IMR-90 (cell line): ENCODE measurements at regions not wholly inside any gene's neighbourhood (a gene's known extent, or its start where the extent isn't known, plus 50 kb on each side); places are given as distances from the start of the nearest gene placed in this dataset.

Source experiments
- ATAC-seq: fragments of 200-7000 bp; cut with Tn5 transposase; 2 replicates; pipeline ENCODE4 v1.9.1; 2020; ENCODE audit warnings: low read depth, mild to moderate bottlenecking, moderate library complexity
- BruUV-seq: library from RNA; stranded (reverse); fragments of 400-500 nt; replicated peaks from 2 replicates; lab custom pipeline; 2021; lab: Mats Ljungman, UMichigan
- CTCF ChIA-PET: fragments of 300-600 bp; formaldehyde crosslinking; extraction: SDS; loops from one replicate; lab custom pipeline; 2021; ENCODE audit warnings: antibody characterized with exemption; lab: Yijun Ruan, JAX
- POLR2A ChIA-PET: fragments of 300-600 bp; sonication (Branson Sonifier 250); formaldehyde crosslinking; loops from one replicate; lab custom pipeline; 2022; ENCODE audit warnings: antibody characterized with exemption; ENCODE audit not compliant: unreplicated experiment; lab: Charles Lee
- DNase-seq: peaks from one replicate; pipeline ENCODE4 v3.0.0; 2013
- H2AFZ ChIP-seq: replicated peaks from 2 replicates; pipeline ENCODE3; 2013; ENCODE audit warnings: low read length, mild to moderate bottlenecking; ENCODE audit not compliant: poor library complexity
- H2AK5ac ChIP-seq: 2 replicates; pipeline ENCODE4 v1.6.1; 2013; ENCODE audit warnings: low read depth, low read length, inconsistent platforms
- H2AK9ac ChIP-seq: replicated peaks from 2 replicates; pipeline ENCODE3; 2013; ENCODE audit warnings: mild to moderate bottlenecking, low read depth, low read length, moderate library complexity; ENCODE audit not compliant: poor library complexity
- H2BK120ac ChIP-seq: 2 replicates; pipeline ENCODE4 v1.6.1; 2013; ENCODE audit warnings: low read depth, low read length, inconsistent platforms
- H2BK15ac ChIP-seq: 3 replicates; pipeline ENCODE4 v1.6.1; 2013; ENCODE audit warnings: low read depth, low read length, inconsistent platforms
- H2BK20ac ChIP-seq: 2 replicates; pipeline ENCODE4 v1.6.1; 2013; ENCODE audit warnings: low read depth, mild to moderate bottlenecking, inconsistent platforms, low read length, moderate library complexity
- H2BK5ac ChIP-seq: 2 replicates; pipeline ENCODE4 v1.6.1; 2013; ENCODE audit warnings: mild to moderate bottlenecking, low read depth, low read length, inconsistent platforms; ENCODE audit not compliant: poor library complexity, severe bottlenecking
- H3K14ac ChIP-seq: replicated peaks from 2 replicates; pipeline ENCODE4 v1.6.1; 2013; ENCODE audit warnings: low read depth, low read length, inconsistent platforms
- H3K18ac ChIP-seq: 2 replicates; pipeline ENCODE4 v1.6.1; 2013; ENCODE audit warnings: low read depth, low read length, control low read depth
- H3K23ac ChIP-seq: 2 replicates; pipeline ENCODE4 v1.6.1; 2013; ENCODE audit warnings: low read depth, low read length, inconsistent platforms
- H3K27ac ChIP-seq: 2 replicates; pipeline ENCODE4 v1.5.1; 2013; ENCODE audit warnings: mild to moderate bottlenecking, control low read depth, low read length; ENCODE audit not compliant: insufficient read depth
- H3K27me3 ChIP-seq: 2 replicates; pipeline ENCODE4 v1.6.1; 2013; ENCODE audit warnings: low read length; ENCODE audit not compliant: control insufficient read depth, insufficient read depth
- H3K36me3 ChIP-seq: 2 replicates; pipeline ENCODE4 v1.6.1; 2013; ENCODE audit warnings: low read length, mixed read lengths; ENCODE audit not compliant: control insufficient read depth, insufficient read depth
- H3K4ac ChIP-seq: 2 replicates; pipeline ENCODE4 v1.6.1; 2013; ENCODE audit warnings: low read depth, low read length, inconsistent platforms
- H3K4me1 ChIP-seq: 2 replicates; pipeline ENCODE4 v1.6.1; 2013; ENCODE audit warnings: low read length, mixed read lengths; ENCODE audit not compliant: control insufficient read depth, insufficient read depth
- H3K4me2 ChIP-seq: 2 replicates; pipeline ENCODE4 v1.6.1; 2013; ENCODE audit warnings: low read depth, mild to moderate bottlenecking, control low read depth, low read length, moderate library complexity
- H3K4me3 ChIP-seq: 2 replicates; pipeline ENCODE4 v1.5.1; 2013; ENCODE audit warnings: low read depth, mild to moderate bottlenecking, control low read depth, low read length, moderate library complexity; ENCODE audit not compliant: insufficient read depth
- H3K56ac ChIP-seq: 2 replicates; pipeline ENCODE4 v1.6.1; 2013; ENCODE audit warnings: low read length, inconsistent platforms; ENCODE audit not compliant: insufficient read depth; ENCODE audit errors: extremely low read depth
- H3K79me1 ChIP-seq, 2 experiments: 2 replicates each; pipeline ENCODE4 v1.6.1; 2013; ENCODE audit warnings: low read length in 2 of 2, inconsistent platforms in 1 of 2, low read depth in 1 of 2
- H3K9ac ChIP-seq: 2 replicates; pipeline ENCODE4 v1.6.1; 2013; ENCODE audit warnings: low read depth, low read length, control low read depth
- H3K9me1 ChIP-seq: 2 replicates; pipeline ENCODE4 v1.6.1; 2013; ENCODE audit warnings: low read length, inconsistent platforms; ENCODE audit not compliant: insufficient read depth
- H3K9me3 ChIP-seq: 2 replicates; pipeline ENCODE4 v1.6.1; 2013; ENCODE audit warnings: low read length; ENCODE audit not compliant: control insufficient read depth, insufficient read depth
- H4K20me1 ChIP-seq: 2 replicates; pipeline ENCODE4 v1.6.1; 2013; ENCODE audit warnings: low read length, inconsistent platforms; ENCODE audit not compliant: insufficient read depth
- H4K5ac ChIP-seq: 2 replicates; pipeline ENCODE4 v1.6.1; 2013; ENCODE audit warnings: mild to moderate bottlenecking, low read depth, low read length, control low read depth
- H4K8ac ChIP-seq, 2 experiments: 2 replicates each; pipeline ENCODE4 v1.6.1; 2013; ENCODE audit warnings: low read depth in 2 of 2, low read length in 2 of 2, control low read depth in 1 of 2, inconsistent platforms in 1 of 2
- H4K91ac ChIP-seq: 2 replicates; pipeline ENCODE4 v1.6.1; 2013; ENCODE audit warnings: low read depth, low read length, inconsistent platforms; ENCODE audit not compliant: insufficient read depth
- BHLHE40 ChIP-seq: fragments of 150-350 bp; IDR thresholded peaks from 2 replicates; pipeline ENCODE4 v1.6.1; 2016; ENCODE audit warnings: mild to moderate bottlenecking, low read depth, low read length
- CEBPB ChIP-seq: IDR thresholded peaks from 2 replicates; pipeline ENCODE4 v1.6.1; 2012; ENCODE audit warnings: low read depth, low read length, improper control_type of control experiment
- CHD1 ChIP-seq: IDR thresholded peaks from 2 replicates; pipeline ENCODE4 v1.6.1; 2012; ENCODE audit warnings: low read depth, low read length, improper control_type of control experiment
- FOS ChIP-seq: fragments of 150-350 bp; IDR thresholded peaks from 2 replicates; pipeline ENCODE4 v1.6.1; 2016; ENCODE audit warnings: low read depth, low read length
- MAFK ChIP-seq: IDR thresholded peaks from 2 replicates; pipeline ENCODE4 v1.6.1; 2012; ENCODE audit warnings: low read depth, low read length, improper control_type of control experiment
- MAZ ChIP-seq: IDR thresholded peaks from 2 replicates; pipeline ENCODE4 v1.6.1; 2012; ENCODE audit warnings: low read depth, mild to moderate bottlenecking, low read length, improper control_type of control experiment, moderate library complexity, borderline replicate concordance
- MXI1 ChIP-seq: IDR thresholded peaks from 2 replicates; pipeline ENCODE4 v1.6.1; 2012; ENCODE audit warnings: low read depth, mild to moderate bottlenecking, low read length, moderate library complexity, borderline replicate concordance
- NFE2L2 ChIP-seq: fragments of 150-350 bp; IDR thresholded peaks from 2 replicates; pipeline ENCODE4 v1.6.1; 2016; ENCODE audit warnings: low read depth, mild to moderate bottlenecking, low read length
- POLR2A ChIP-seq: IDR thresholded peaks from 2 replicates; pipeline ENCODE4 v1.6.1; 2012; ENCODE audit warnings: mild to moderate bottlenecking, low read depth, low read length
- RAD21 ChIP-seq: IDR thresholded peaks from 2 replicates; pipeline ENCODE4 v1.6.1; 2012; ENCODE audit warnings: low read length, improper control_type of control experiment
- RCOR1 ChIP-seq: IDR thresholded peaks from 2 replicates; pipeline ENCODE4 v1.6.1; 2012; ENCODE audit warnings: mild to moderate bottlenecking, low read length, improper control_type of control experiment; ENCODE audit not compliant: insufficient replicate concordance
- RFX5 ChIP-seq: IDR thresholded peaks from 2 replicates; pipeline ENCODE4 v1.8.0; 2012; ENCODE audit warnings: low read depth, mild to moderate bottlenecking, low read length, moderate library complexity
- SMC3 ChIP-seq: fragments of 150-350 bp; IDR thresholded peaks from 2 replicates; pipeline ENCODE4 v1.6.1; 2016; ENCODE audit warnings: low read depth, mild to moderate bottlenecking, antibody characterized with exemption, low read length, moderate library complexity
- WGBS, 2 experiments: methylation state at CpG; one replicate each; pipeline versions ENCODE4 v1.1.5 to v1.1.7; 2013; ENCODE audit warnings: missing lambda C conversion rate in 2 of 2; ENCODE audit not compliant: insufficient read length in 1 of 2; ENCODE audit errors: extremely low coverage in 2 of 2; 5-methylcytosine and 5-hydroxymethylcytosine counted together
- dilution Hi-C: fragments of 300-500 bp; cut with HindIII; formaldehyde crosslinking; loops from one replicate; pipeline ENCODE4 v1.14.3; 2018; ENCODE audit warnings: low sequenced_read_pairs; ENCODE audit not compliant: unreplicated experiment
- in situ Hi-C: fragments of 300-500 bp; cut with MboI; formaldehyde crosslinking; loops from 3 replicates; pipeline ENCODE4 v1.14.3; 2019; ENCODE audit warnings: low sequenced_read_pairs, inconsistent platforms, mixed read lengths
- intact Hi-C: fragments of 100-400 bp; cut with micrococcal nuclease; formaldehyde crosslinking; loops from 2 replicates; pipeline ENCODE4 v1.10.0; 2022
- TF ChIP-seq, protein P1 (sequence below): fragments of 150-350 bp; IDR thresholded peaks from 2 replicates; pipeline ENCODE4 v1.6.1; 2017; ENCODE audit warnings: mild to moderate bottlenecking, antibody characterized with exemption, low read length, low read depth
- TF ChIP-seq, protein P2 (sequence below): fragments of 150-350 bp; IDR thresholded peaks from 2 replicates; pipeline ENCODE4 v1.6.1; 2016; ENCODE audit warnings: low read depth, mild to moderate bottlenecking, low read length, moderate library complexity, borderline replicate concordance
- TF ChIP-seq, protein P3 (sequence below): conservative IDR thresholded peaks from 2 replicates; pipeline ENCODE4 v1.5.1; 2012; ENCODE audit warnings: mild to moderate bottlenecking, low read depth, low read length, improper control_type of control experiment

DNA sequence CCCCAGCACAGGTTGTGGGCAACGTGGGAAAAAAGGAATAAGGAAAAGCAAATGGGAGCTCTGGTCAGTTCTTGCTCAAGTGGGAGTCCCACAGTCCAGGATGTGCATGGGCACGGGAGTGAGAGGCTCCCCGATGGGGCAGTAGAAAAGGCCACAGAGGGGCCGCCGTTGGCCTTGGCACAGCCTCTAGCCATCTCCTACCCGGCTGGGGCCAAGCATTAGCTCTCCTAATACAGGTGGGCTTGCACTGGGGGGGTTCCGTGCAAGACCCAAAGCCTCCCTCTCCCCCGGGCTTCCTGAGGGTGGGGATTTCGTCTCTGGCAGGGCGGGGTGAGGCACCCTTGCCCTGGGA lies 212.2 kb upstream of the MVB12B start:
- intact Hi-C loops, result no loop called here
- H2BK120ac ChIP-seq, result no peak overlapping the region
- H3K79me1 ChIP-seq, result no peaks in the 10 kb centered on the region
- no peaks in the 10 kb centered on the region for H3K36me3 ChIP-seq
- H2AFZ ChIP-seq, result no peak overlapping the region
- H2BK20ac ChIP-seq, result no peak overlapping the region
- dilution Hi-C loops, result no loop called here
- TF ChIP-seq RAD21 (no peak), POLR2A (no peak), RCOR1 (no peak), CHD1 (no peak), CEBPB (no peak), NFE2L2 (no peak), MAFK (no peak), RFX5 (no peak), SMC3 (no peak), MAZ (no peak), MXI1 (no peak), BHLHE40 (no peak), FOS (no peak)
- TF ChIP-seq, protein P1, sequence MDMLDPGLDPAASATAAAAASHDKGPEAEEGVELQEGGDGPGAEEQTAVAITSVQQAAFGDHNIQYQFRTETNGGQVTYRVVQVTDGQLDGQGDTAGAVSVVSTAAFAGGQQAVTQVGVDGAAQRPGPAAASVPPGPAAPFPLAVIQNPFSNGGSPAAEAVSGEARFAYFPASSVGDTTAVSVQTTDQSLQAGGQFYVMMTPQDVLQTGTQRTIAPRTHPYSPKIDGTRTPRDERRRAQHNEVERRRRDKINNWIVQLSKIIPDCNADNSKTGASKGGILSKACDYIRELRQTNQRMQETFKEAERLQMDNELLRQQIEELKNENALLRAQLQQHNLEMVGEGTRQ, result no peak
- TF ChIP-seq, protein P2, sequence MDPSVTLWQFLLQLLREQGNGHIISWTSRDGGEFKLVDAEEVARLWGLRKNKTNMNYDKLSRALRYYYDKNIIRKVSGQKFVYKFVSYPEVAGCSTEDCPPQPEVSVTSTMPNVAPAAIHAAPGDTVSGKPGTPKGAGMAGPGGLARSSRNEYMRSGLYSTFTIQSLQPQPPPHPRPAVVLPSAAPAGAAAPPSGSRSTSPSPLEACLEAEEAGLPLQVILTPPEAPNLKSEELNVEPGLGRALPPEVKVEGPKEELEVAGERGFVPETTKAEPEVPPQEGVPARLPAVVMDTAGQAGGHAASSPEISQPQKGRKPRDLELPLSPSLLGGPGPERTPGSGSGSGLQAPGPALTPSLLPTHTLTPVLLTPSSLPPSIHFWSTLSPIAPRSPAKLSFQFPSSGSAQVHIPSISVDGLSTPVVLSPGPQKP, result no peak
- TF ChIP-seq, protein P3, sequence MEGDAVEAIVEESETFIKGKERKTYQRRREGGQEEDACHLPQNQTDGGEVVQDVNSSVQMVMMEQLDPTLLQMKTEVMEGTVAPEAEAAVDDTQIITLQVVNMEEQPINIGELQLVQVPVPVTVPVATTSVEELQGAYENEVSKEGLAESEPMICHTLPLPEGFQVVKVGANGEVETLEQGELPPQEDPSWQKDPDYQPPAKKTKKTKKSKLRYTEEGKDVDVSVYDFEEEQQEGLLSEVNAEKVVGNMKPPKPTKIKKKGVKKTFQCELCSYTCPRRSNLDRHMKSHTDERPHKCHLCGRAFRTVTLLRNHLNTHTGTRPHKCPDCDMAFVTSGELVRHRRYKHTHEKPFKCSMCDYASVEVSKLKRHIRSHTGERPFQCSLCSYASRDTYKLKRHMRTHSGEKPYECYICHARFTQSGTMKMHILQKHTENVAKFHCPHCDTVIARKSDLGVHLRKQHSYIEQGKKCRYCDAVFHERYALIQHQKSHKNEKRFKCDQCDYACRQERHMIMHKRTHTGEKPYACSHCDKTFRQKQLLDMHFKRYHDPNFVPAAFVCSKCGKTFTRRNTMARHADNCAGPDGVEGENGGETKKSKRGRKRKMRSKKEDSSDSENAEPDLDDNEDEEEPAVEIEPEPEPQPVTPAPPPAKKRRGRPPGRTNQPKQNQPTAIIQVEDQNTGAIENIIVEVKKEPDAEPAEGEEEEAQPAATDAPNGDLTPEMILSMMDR, result no peak
- H2AK5ac ChIP-seq, result no peak overlapping the region
- H2BK5ac ChIP-seq, result no peak overlapping the region
- H2AK9ac ChIP-seq, result no peak overlapping the region
- WGBS, 2 experiments, result no CpG with 5 or more reads among the region's 10 CpGs
- POLR2A ChIA-PET, result no interaction called here
- no peak overlapping the region for H4K5ac ChIP-seq
- H4K91ac ChIP-seq, result no peak overlapping the region
- H4K8ac ChIP-seq, result no peak overlapping the region
- peaks cover 27% of the 10 kb centered on the region for H3K27me3 ChIP-seq
- ATAC-seq (no peak), DNase-seq (no peak)
- H3K18ac ChIP-seq, result no peak overlapping the region
- H2BK15ac ChIP-seq, result no peak overlapping the region
- no peak overlapping the region for H3K56ac ChIP-seq
- no peak overlapping the region for H3K23ac ChIP-seq
- no peaks in the 10 kb centered on the region for H4K20me1 ChIP-seq
- no peak overlapping the region for H3K14ac ChIP-seq
- H3K27ac ChIP-seq, result no peak overlapping the region
- H3K9me1 ChIP-seq, result no peaks in the 10 kb centered on the region; the same call in 1 of the 2 replicates
- CTCF ChIA-PET, result no interaction called here
- H3K9ac ChIP-seq, result no peak overlapping the region
- H3K4ac ChIP-seq, result no peak overlapping the region
- no peak overlapping the region for H3K4me2 ChIP-seq
- H3K9me3 ChIP-seq, result no peaks in the 10 kb centered on the region
- no peaks in the 10 kb centered on the region for H3K4me1 ChIP-seq
- BruUV-seq, result no TSS peak
- in situ Hi-C loops, result no loop called here
- no peak overlapping the region for H3K4me3 ChIP-seq
